ENCODE measurements at regions not wholly inside any gene's neighbourhood (a gene's known extent, or its start where the extent isn't known, plus 50 kb on each side); places are given as distances from the start of the nearest gene placed in this dataset.
A peak's percentile ranks its signal among the peaks of the same experiment; 100 is the strongest.

GRCh38 chr10:59505926-59506325 is 143.6 kb upstream of the FAM13C start:
- no peak overlapping the region for H3K18ac ChIP-seq (ENCODE audit: low read length)
- H3K27ac ChIP-seq (ENCODE audit: low read depth, low read length) = no peak overlapping the region
- H3K4me1 ChIP-seq (ENCODE audit: control insufficient read depth, low read depth, low read length) = no peaks in the 10 kb centered on the region
- no peaks in the 10 kb centered on the region for H3K79me1 ChIP-seq (ENCODE audit: low read length)
- H2BK5ac ChIP-seq (ENCODE audit: low read length) = no peak overlapping the region
- no peak overlapping the region for H3K4ac ChIP-seq (ENCODE audit: low read depth, low read length)
- no peak for DNase-seq
- H3K9ac ChIP-seq (ENCODE audit: low read length) = no peak overlapping the region
- no peak overlapping the region for H4K5ac ChIP-seq (ENCODE audit: low read length)
- H3K4me2 ChIP-seq (ENCODE audit: low read length) = no peak overlapping the region
- no peak overlapping the region for H2BK15ac ChIP-seq (replicated peaks; ENCODE audit: low read depth)
- H2AK5ac ChIP-seq (ENCODE audit: low read length) = no peak overlapping the region
- no peak overlapping the region for H2BK120ac ChIP-seq (ENCODE audit: low read depth, low read length)
- H3K4me3 ChIP-seq (ENCODE audit: low read length) = no peak overlapping the region
- no peak overlapping the region for H3K23ac ChIP-seq (ENCODE audit: low read length)
- H3K27me3 ChIP-seq (ENCODE audit: insufficient read depth, low read length, poor library complexity) = no peaks in the 10 kb centered on the region
- WGBS (ENCODE audit: extremely low coverage, insufficient coverage, low lambda C conversion rate) = no CpG with 5 or more reads among the region's 1 CpG
- no peaks in the 10 kb centered on the region for H3K79me2 ChIP-seq (ENCODE audit: control insufficient read depth, insufficient read depth, low read length)
- no peak overlapping the region for H3K56ac ChIP-seq (ENCODE audit: low read length)
- H3K36me3 ChIP-seq (ENCODE audit: control insufficient read depth, insufficient read depth, low read length) = no peaks in the 10 kb centered on the region
- H4K8ac ChIP-seq (ENCODE audit: low read depth, low read length) = no peak overlapping the region

GRCh38 chr10:59499460-59499859 is 137.1 kb upstream of the FAM13C start:
- Histone ChIP-seq H4K5ac (ENCODE audit: low read length) (no peak overlapping the region), H3K23ac (ENCODE audit: low read length) (no peak overlapping the region), H3K4me3 (ENCODE audit: low read length) (no peak overlapping the region), H3K27ac (ENCODE audit: low read depth, low read length) (no peak overlapping the region), H3K4ac (ENCODE audit: low read depth, low read length) (no peak overlapping the region), H2BK120ac (ENCODE audit: low read depth, low read length) (no peak overlapping the region), H3K79me1 (ENCODE audit: low read length) (no peaks in the 10 kb centered on the region), H3K79me2 (ENCODE audit: control insufficient read depth, insufficient read depth, low read length) (no peaks in the 10 kb centered on the region), H2AK5ac (ENCODE audit: low read length) (no peak overlapping the region), H2BK5ac (ENCODE audit: low read length) (no peak overlapping the region), H3K4me2 (ENCODE audit: low read length) (no peak overlapping the region), H3K4me1 (ENCODE audit: control insufficient read depth, low read depth, low read length) (no peaks in the 10 kb centered on the region), H3K9ac (ENCODE audit: low read length) (no peak overlapping the region), H3K36me3 (ENCODE audit: control insufficient read depth, insufficient read depth, low read length) (no peaks in the 10 kb centered on the region), H3K56ac (ENCODE audit: low read length) (no peak overlapping the region), H2BK15ac (replicated peaks; ENCODE audit: low read depth) (no peak overlapping the region), H3K27me3 (ENCODE audit: insufficient read depth, low read length, poor library complexity) (no peaks in the 10 kb centered on the region), H3K18ac (ENCODE audit: low read length) (no peak overlapping the region), H4K8ac (ENCODE audit: low read depth, low read length) (no peak overlapping the region)
- no peak for DNase-seq
- WGBS (ENCODE audit: extremely low coverage, insufficient coverage, low lambda C conversion rate) = no CpG with 5 or more reads among the region's 1 CpG

- no peak overlapping the region for H3K4me3 ChIP-seq (ENCODE audit: low read length)
- DNase-seq = no peak
Measured at GRCh38 chr10:59493017-59493416, 130.7 kb upstream of the FAM13C start.

GRCh38 chr10:59479426-59479825 is 117.1 kb upstream of the FAM13C start:
- no peak overlapping the region for H2AK5ac ChIP-seq (ENCODE audit: low read length)
- H3K23ac ChIP-seq (ENCODE audit: low read length) = no peak overlapping the region
- no peak overlapping the region for H2BK120ac ChIP-seq (ENCODE audit: low read depth, low read length)
- no peak overlapping the region for H3K4ac ChIP-seq (ENCODE audit: low read depth, low read length)
- no CpG with 5 or more reads among the region's 6 CpGs for WGBS (ENCODE audit: extremely low coverage, insufficient coverage, low lambda C conversion rate)
- no peak for DNase-seq
- H3K4me2 ChIP-seq (ENCODE audit: low read length) = no peak overlapping the region
- H3K79me1 ChIP-seq (ENCODE audit: low read length) = no peaks in the 10 kb centered on the region
- no peak overlapping the region for H3K4me3 ChIP-seq (ENCODE audit: low read length)
- no peak overlapping the region for H2BK5ac ChIP-seq (ENCODE audit: low read length)
- no peaks in the 10 kb centered on the region for H3K36me3 ChIP-seq (ENCODE audit: control insufficient read depth, insufficient read depth, low read length)
- no peaks in the 10 kb centered on the region for H3K27me3 ChIP-seq (ENCODE audit: insufficient read depth, low read length, poor library complexity)
- no peak overlapping the region for H2BK15ac ChIP-seq (replicated peaks; ENCODE audit: low read depth)
- no peak overlapping the region for H4K8ac ChIP-seq (ENCODE audit: low read depth, low read length)
- no peak overlapping the region for H4K5ac ChIP-seq (ENCODE audit: low read length)
- H3K18ac ChIP-seq (ENCODE audit: low read length) = no peak overlapping the region
- H3K9ac ChIP-seq (ENCODE audit: low read length) = no peak overlapping the region
- no peaks in the 10 kb centered on the region for H3K79me2 ChIP-seq (ENCODE audit: control insufficient read depth, insufficient read depth, low read length)
- H3K4me1 ChIP-seq (ENCODE audit: control insufficient read depth, low read depth, low read length) = no peaks in the 10 kb centered on the region
- no peak overlapping the region for H3K56ac ChIP-seq (ENCODE audit: low read length)
- no peak overlapping the region for H3K27ac ChIP-seq (ENCODE audit: low read depth, low read length)

More at GRCh38 chr10:59493017-59493416, 130.7 kb upstream of the FAM13C start:
- Histone ChIP-seq H2BK5ac (ENCODE audit: low read length) (no peak overlapping the region), H3K27me3 (ENCODE audit: insufficient read depth, low read length, poor library complexity) (no peaks in the 10 kb centered on the region), H3K9ac (ENCODE audit: low read length) (no peak overlapping the region), H4K8ac (ENCODE audit: low read depth, low read length) (no peak overlapping the region), H3K79me1 (ENCODE audit: low read length) (no peaks in the 10 kb centered on the region), H3K4ac (ENCODE audit: low read depth, low read length) (no peak overlapping the region), H3K4me2 (ENCODE audit: low read length) (no peak overlapping the region), H2BK15ac (replicated peaks; ENCODE audit: low read depth) (no peak overlapping the region), H3K18ac (ENCODE audit: low read length) (no peak overlapping the region), H3K79me2 (ENCODE audit: control insufficient read depth, insufficient read depth, low read length) (no peaks in the 10 kb centered on the region), H3K4me1 (ENCODE audit: control insufficient read depth, low read depth, low read length) (no peaks in the 10 kb centered on the region), H2BK120ac (ENCODE audit: low read depth, low read length) (no peak overlapping the region), H4K5ac (ENCODE audit: low read length) (no peak overlapping the region), H2AK5ac (ENCODE audit: low read length) (no peak overlapping the region), H3K56ac (ENCODE audit: low read length) (no peak overlapping the region), H3K23ac (ENCODE audit: low read length) (no peak overlapping the region), H3K36me3 (ENCODE audit: control insufficient read depth, insufficient read depth, low read length) (no peaks in the 10 kb centered on the region), H3K27ac (ENCODE audit: low read depth, low read length) (no peak overlapping the region)
- no CpG with 5 or more reads among the region's 3 CpGs for WGBS (ENCODE audit: extremely low coverage, insufficient coverage, low lambda C conversion rate)

GRCh38 chr10:59470570-59470969 is 108.2 kb upstream of the FAM13C start:
- H3K79me2 ChIP-seq (ENCODE audit: control insufficient read depth, insufficient read depth, low read length) = no peaks in the 10 kb centered on the region
- H2BK5ac ChIP-seq (ENCODE audit: low read length) = no peak overlapping the region
- H2BK15ac ChIP-seq (replicated peaks; ENCODE audit: low read depth) = no peak overlapping the region
- no peak overlapping the region for H3K4me2 ChIP-seq (ENCODE audit: low read length)
- no peaks in the 10 kb centered on the region for H3K4me1 ChIP-seq (ENCODE audit: control insufficient read depth, low read depth, low read length)
- H3K56ac ChIP-seq (ENCODE audit: low read length) = no peak overlapping the region
- H4K5ac ChIP-seq (ENCODE audit: low read length) = no peak overlapping the region
- WGBS (ENCODE audit: extremely low coverage, insufficient coverage, low lambda C conversion rate) = no CpG with 5 or more reads among the region's 5 CpGs
- H3K4me3 ChIP-seq (ENCODE audit: low read length) = no peak overlapping the region
- no peak overlapping the region for H3K18ac ChIP-seq (ENCODE audit: low read length)
- no peaks in the 10 kb centered on the region for H3K27me3 ChIP-seq (ENCODE audit: insufficient read depth, low read length, poor library complexity)
- no peak overlapping the region for H3K27ac ChIP-seq (ENCODE audit: low read depth, low read length)
- no peak overlapping the region for H3K23ac ChIP-seq (ENCODE audit: low read length)
- peak; percentile 6 for DNase-seq
- H4K8ac ChIP-seq (ENCODE audit: low read depth, low read length) = no peak overlapping the region
- H3K4ac ChIP-seq (ENCODE audit: low read depth, low read length) = no peak overlapping the region
- H3K79me1 ChIP-seq (ENCODE audit: low read length) = no peaks in the 10 kb centered on the region
- H3K9ac ChIP-seq (ENCODE audit: low read length) = no peak overlapping the region
- H2BK120ac ChIP-seq (ENCODE audit: low read depth, low read length) = no peak overlapping the region
- no peaks in the 10 kb centered on the region for H3K36me3 ChIP-seq (ENCODE audit: control insufficient read depth, insufficient read depth, low read length)
- no peak overlapping the region for H2AK5ac ChIP-seq (ENCODE audit: low read length)

GRCh38 chr10:59465088-59465487 is 102.7 kb upstream of the FAM13C start:
- H3K27ac ChIP-seq (ENCODE audit: low read depth, low read length) = no peak overlapping the region

More at GRCh38 chr10:59465088-59465487, 102.7 kb upstream of the FAM13C start:
- no peak overlapping the region for H2BK15ac ChIP-seq (replicated peaks; ENCODE audit: low read depth)
- H3K9ac ChIP-seq (ENCODE audit: low read length) = no peak overlapping the region
- no peak overlapping the region for H2AK5ac ChIP-seq (ENCODE audit: low read length)
- H3K56ac ChIP-seq (ENCODE audit: low read length) = no peak overlapping the region
- no peak overlapping the region for H3K18ac ChIP-seq (ENCODE audit: low read length)
- H3K27me3 ChIP-seq (ENCODE audit: insufficient read depth, low read length, poor library complexity) = no peaks in the 10 kb centered on the region
- H4K5ac ChIP-seq (ENCODE audit: low read length) = no peak overlapping the region
- no peaks in the 10 kb centered on the region for H3K79me2 ChIP-seq (ENCODE audit: control insufficient read depth, insufficient read depth, low read length)
- no peak overlapping the region for H3K4ac ChIP-seq (ENCODE audit: low read depth, low read length)
- no peak overlapping the region for H3K4me2 ChIP-seq (ENCODE audit: low read length)
- H3K79me1 ChIP-seq (ENCODE audit: low read length) = no peaks in the 10 kb centered on the region
- H2BK5ac ChIP-seq (ENCODE audit: low read length) = no peak overlapping the region
- peak; percentile 47 for DNase-seq
- H3K36me3 ChIP-seq (ENCODE audit: control insufficient read depth, insufficient read depth, low read length) = no peaks in the 10 kb centered on the region
- H4K8ac ChIP-seq (ENCODE audit: low read depth, low read length) = no peak overlapping the region
- H3K4me1 ChIP-seq (ENCODE audit: control insufficient read depth, low read depth, low read length) = no peaks in the 10 kb centered on the region
- no peak overlapping the region for H3K4me3 ChIP-seq (ENCODE audit: low read length)
- H3K23ac ChIP-seq (ENCODE audit: low read length) = no peak overlapping the region
- no peak overlapping the region for H2BK120ac ChIP-seq (ENCODE audit: low read depth, low read length)

All from mesendoderm (in vitro differentiated cells).